GM18507 (cell line): ENCODE measurements at regions not wholly inside any gene's neighbourhood (a gene's known extent, or its start where the extent isn't known, plus 50 kb on each side); places are given as distances from the start of the nearest gene placed in this dataset.
"Not testable (repeated sequence)": the region's sequence is repeated elsewhere in the genome, so short reads cannot be mapped to it uniquely, and the experiment has no call there.

ENCODE experiments used
- DNase-seq: peaks from one replicate; pipeline ENCODE4 v3.0.0; 2011; ENCODE audit warnings: low read depth; ENCODE audit not compliant: insufficient read length; ENCODE audit errors: extremely low spot score
- FAIRE-seq: peaks from 2 replicates; lab custom pipeline; 2011; peaks lifted over from hg19 to GRCh38; lab: Jason Lieb, UNC

DNA sequence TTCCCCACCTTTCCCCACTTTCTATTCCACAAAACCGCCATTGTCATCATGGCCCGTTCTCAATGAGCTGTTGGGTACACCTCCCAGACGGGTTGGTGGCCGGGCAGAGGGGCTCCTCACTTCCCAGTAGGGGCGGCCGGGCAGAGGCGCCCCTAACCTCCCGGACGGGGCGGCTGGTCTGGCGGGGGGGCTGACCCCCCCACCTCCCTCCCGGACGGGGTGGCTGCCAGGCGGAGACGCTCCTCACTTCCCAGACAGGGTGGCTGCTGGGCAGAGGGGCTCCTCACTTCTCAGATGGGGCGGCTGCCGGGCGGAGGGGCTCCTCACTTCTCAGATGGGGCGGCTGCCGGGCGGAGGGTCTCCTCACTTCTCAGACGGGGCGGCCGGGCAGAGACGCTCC, 299.7 kb downstream of the FLRT2 start:
- FAIRE-seq, DNase-seq: not testable (repeated sequence)

DNA sequence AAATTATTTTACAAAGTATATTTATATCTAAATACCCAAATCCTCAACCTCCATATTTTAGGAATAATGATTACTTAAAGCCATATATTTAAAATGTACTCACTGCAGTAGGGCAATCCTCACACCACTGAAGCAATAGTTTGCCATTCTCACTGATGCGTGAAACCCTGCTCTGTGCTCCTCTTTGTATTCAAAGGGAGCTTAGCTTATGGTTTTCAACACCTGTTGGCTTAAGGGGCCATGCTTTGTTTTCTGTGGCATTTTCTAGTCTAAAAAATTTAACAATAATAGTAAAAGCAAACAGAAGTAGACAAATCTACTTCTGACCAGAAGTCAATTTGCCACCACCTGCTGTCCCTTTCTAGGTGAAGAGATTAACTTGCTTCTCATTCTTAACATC, 294.6 kb downstream of the FLRT2 start:
- FAIRE-seq (no peak), DNase-seq (no peak)

DNA sequence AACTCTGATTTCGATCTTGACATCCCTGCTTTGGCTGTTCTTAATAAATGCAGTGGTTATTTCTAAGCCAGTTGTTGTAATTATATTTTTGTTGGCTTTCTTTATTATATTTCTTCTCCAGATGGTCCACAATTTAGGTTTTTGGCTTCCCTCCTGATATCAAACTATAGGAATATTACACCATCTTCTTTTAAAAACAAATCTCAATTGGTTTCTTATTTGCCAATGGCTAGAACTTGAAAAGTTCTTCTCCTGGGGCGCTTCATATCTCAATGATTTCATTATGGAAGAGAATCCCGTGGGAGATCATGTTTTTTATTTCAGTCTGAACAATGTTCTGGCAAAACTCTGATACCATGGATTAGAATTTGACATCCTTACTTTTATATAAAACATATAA, 292.3 kb downstream of the FLRT2 start:
- DNase-seq (no peak), FAIRE-seq (no peak)

DNA sequence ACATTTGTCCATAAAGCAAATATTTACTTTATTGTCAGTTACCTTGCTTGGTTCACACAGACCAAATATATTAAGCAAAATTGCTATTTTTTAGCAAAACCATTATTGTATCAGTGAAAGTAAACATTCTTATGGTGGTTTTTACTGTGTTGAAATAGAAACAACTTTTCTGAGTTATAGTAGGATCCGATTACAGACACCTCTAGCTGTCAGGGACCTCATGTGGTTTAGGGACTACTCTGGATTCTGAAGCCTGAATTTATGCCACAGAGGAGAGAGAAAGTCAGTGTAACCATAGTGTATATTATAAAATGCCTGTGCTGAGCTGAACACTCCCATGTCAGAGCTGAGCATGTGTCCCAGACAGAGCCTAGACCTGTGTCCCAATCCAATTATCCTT, 287.5 kb downstream of the FLRT2 start:
- no peak for FAIRE-seq

DNA sequence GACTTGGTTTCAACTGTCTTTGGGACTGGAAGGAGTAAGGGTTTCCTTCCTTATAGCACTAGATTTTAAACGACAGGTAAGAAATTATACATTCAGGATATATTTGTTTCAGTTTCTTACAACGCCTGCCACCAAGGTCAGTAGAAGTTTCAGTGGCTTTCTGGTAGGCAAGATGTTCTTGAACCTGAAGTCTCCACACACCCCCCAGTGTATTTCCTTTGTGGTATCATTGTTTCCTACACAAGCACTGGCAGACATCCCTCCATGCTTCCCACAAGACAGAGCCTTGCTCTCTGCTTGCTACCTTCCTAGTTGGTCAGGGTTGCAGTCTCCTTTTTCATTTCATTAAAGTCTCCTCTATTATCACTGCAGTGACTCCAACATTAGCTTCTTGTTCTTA, 283.1 kb downstream of the FLRT2 start:
- FAIRE-seq = no peak
- DNase-seq = no peak

More for the DNA sequence above, 287.5 kb downstream of the FLRT2 start:
- no peak for DNase-seq

DNA sequence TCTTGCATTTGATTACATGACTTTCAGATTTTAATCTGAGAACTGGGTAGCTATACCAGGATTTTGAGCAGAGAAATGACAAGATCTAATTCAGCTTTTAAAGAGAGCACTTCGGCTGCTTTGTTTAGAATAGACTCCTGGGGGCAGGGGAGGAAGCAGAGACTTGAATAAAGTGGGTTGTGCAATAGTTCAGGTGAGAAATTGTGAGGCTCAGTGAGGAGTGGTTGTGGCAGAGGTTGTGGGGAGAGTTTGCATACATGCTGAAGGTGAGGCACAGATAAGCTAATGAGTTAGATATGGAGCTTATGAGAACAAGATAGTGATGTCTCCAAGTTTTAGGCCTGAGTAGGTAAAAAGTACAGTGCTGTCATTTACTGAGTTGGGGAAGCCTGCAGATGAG, 281.4 kb downstream of the FLRT2 start:
- DNase-seq = no peak

DNA sequence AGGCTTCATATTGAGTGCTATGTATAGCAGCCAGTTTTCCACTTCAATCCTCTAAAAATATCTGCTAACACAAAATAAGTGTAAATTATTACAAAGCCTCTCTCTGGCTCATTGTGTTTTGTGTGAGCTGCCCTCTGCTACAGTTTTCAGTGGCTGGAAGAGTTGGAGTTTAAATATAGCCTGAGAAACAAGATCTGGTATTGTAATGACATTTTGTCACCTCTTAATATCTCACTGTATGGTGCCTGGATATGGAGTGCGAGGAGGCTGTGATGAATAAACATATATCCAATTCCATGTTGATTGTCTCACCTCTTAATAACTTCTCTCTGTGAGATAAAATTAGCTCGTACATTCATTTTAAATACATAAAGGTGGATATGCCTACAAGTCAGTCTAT, 269.7 kb downstream of the FLRT2 start:
- FAIRE-seq = no peak
- no peak for DNase-seq

More for the DNA sequence above, 281.4 kb downstream of the FLRT2 start:
- no peak for FAIRE-seq

DNA sequence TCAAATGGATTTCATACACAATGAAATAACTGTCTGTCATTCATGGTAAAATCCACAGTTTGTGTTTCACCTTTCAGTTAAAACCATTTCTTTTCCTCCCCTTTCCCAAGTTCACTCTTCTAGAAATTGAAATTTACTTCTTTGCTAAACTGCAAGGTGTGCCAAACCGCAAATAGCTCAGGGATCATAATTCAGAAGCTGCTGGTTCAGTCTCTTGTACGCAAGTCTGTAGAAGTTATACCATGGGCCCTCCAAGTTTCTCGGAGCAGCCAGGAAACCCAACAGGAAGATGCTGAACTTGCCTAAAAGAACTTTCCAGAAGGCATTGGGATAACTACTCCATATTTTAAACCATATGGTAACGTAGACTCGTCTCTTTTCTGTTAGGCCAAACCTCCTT, 268.9 kb downstream of the FLRT2 start:
- DNase-seq (no peak), FAIRE-seq (no peak)

DNA sequence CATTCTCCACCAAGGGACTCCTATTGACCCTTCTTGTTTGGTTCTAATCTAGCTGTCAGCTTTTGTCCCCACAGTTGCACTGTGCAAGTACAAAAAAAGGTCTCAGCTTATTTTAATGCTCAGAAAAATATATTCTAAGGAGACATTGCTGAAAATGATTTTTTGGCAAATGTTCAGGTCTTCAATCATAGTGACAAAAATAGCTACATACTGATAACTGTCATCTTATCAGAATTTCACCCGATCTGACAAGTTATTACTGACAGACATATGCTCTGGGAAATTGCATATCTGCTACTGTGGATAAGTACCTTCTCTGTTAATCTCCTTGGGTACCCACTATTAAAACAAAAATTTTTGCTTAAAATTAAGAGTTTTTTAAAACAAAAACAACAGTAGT, 263.6 kb downstream of the FLRT2 start:
- DNase-seq (no peak), FAIRE-seq (no peak)

DNA sequence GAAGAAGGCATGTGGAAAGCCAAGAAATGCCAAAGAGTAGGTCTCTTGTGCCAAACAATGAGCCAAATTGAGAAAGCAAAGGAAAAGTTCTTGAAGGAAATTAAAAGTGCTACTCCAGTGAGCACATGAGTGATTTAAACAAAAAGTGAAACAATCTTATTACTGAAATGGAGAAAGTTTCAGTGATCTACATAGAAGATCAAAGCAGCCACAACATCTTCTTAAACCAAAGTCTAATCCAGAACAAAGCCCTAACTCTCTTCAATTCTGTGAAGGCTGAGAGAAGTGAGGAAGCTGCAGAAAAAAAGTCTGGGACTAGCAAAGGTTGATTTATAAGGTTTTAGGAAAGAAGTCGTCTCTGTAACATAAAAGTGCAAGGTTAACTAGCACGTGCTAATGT, 259.6 kb downstream of the FLRT2 start:
- DNase-seq (no peak), FAIRE-seq (no peak)

DNA sequence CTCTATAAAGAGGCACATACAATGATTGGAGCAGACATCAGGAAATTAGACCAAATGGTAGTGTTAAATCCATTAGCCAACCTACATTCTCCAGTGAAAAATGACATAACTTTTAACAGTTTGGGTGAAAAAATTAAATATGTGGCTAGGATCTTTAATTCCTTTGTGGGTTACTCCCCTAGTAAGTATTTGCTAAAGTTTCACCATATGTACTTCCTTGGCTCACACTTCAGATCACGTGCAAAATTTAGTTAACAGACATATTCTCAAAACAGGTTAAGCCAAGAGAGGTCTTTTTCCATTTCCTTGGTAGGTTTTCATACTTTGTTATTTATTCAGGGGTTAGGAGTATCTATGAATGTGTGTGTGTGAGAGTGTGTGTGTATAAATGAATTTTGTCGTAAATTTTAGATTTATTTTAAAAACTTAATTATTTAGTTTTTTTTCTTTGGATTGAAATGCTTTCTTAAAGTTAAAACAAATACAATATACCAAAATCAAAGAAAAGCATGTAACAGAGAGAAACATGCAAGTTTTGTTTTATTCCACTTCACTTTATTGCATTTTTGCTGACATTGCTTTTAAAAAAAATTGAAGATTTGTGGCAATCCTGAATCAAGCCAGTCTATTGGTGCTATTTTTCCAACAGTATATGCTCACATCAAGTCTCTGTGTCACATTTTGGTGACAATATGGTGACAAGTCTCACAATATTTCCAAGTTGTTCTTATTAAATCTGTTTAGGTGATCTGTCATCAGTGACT, 258.7 kb downstream of the FLRT2 start:
- FAIRE-seq = no peak
- DNase-seq = no peak

DNA sequence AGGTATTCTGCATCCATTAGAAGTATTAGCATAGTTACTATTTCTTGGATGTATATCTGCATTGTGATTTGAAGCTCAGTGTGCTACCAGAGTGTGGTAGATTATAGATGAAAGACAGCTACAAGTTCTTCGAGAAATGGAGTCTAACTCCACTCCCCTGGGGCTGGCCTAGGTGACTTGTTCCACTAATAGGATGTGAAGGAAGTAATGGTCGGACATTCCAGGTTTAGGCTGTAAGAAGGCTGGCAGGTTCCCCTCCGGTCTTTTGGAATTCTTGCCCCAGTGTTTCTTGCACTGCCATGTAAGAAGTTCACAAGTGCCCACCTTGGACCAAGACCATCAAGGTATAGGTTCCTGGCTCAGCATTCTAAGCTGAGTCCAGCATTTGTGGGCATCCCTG, 236.4 kb downstream of the FLRT2 start:
- FAIRE-seq = no peak

DNA sequence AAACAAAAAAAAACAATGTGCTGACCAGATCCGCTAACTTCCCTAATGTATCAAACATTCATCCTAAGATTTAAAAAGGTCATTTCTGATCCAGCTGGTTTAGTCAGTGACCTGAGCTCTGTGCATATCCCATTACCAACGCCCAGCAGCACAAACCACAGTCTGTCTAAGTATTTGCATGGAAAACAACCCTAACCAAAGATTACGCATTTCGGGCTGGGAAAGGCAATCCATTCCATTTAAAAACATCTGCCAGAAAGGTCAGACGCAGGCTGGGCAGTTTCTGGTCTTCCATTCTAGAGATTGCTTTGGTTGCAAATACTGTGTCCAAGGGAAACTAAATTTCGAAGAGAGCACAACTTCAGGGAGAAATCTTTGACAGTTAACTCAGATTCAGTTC, 234.9 kb downstream of the FLRT2 start:
- FAIRE-seq = no peak
- no peak for DNase-seq

More for the DNA sequence above, 236.4 kb downstream of the FLRT2 start:
- no peak for DNase-seq

DNA sequence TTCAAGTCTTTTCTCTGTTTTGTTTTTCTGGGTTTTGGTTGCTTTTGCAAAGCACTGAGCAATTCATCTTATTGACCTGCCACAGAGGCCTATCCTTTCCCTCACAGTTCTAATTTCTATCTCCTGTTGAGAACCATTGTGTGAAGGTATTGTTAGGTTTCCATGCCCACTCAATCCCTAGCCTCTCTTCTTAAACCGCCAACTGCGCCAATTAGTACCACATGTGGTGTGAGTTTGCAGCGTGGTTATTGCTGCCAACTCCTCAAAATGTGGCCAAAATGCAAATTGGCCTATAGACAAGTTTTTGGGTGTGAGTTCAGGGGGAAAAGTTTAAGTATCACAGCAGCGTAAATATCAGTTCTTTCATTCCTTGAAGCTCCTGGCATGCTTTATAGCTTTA, 232.6 kb downstream of the FLRT2 start:
- FAIRE-seq = no peak
- DNase-seq = no peak

DNA sequence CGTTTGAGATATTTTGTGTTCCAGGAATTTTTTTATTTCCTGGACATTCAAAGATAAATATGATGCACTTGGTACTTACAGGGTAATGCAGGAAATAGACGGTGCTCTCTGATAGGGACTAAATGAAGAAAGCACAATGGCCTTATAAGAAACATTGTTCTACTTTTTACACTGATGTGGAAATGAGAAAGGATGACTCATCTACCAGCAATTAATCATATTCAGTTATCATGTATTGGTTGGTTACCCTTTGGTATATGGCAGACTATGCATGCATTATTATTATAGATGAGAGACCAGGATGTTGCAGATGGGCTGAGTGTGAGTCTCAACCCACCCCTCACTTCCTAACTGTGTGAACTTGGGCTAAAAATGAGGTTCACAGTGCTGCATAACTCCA, 222.2 kb downstream of the FLRT2 start:
- FAIRE-seq = no peak
- no peak for DNase-seq

DNA sequence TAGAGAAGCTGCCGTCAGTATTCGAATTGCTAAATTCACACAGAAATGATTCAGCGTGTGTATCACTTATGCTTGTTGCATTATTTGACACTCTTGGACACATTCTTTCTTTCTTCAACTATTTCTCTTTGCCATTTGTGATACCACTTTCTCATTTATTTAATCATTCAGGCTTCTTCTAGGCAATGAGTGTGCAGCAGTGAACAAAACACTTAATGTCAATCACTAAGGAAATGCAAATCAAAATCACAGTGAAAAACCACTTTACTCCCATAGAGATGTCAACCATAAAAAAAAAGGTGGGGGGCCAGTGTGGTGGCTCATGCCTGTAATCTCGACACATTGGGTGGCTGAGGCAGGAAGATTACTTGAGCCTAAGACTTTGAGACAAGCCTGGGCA, 214.6 kb downstream of the FLRT2 start:
- no peak for FAIRE-seq
- DNase-seq = no peak

DNA sequence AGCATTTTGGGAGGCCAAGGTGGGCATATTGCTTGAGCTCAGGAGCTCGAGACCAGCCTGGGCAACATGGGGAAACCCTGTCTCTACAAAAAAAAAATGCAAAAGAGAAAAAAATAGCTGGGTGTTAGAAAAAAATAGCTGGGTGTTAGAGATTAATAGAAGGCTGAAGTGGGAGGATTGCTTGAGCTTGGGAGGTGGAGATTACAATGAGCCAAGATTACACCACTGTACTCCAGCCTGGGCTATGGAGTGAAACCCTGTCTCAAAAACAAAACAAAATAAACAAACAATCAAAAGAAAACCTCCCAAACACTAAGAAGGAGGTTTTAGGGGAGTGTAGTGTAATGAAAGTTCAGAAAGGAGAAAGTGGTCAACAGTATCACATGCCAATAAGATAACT, 202.1 kb downstream of the FLRT2 start:
- FAIRE-seq = no peak
- DNase-seq = no peak

DNA sequence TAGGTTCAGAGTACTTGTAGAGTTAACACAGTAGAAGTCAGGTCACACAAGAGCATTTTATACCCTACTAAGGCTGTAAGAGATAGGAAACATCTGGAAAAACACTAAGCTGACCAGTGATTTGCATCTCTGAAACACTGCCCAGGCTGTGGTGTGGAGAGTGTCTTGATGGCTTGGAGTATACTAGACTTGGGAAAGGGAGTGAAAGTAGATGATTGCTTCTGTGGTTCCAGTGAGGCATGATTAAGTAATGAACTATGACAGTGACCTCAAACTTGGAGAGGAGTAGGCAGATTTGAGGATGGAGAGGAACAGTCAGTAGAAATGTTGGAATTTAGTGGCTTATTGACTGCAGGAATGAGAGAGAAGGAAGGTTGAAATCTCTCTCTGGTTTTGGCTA, 201.2 kb downstream of the FLRT2 start:
- DNase-seq (no peak), FAIRE-seq (no peak)

DNA sequence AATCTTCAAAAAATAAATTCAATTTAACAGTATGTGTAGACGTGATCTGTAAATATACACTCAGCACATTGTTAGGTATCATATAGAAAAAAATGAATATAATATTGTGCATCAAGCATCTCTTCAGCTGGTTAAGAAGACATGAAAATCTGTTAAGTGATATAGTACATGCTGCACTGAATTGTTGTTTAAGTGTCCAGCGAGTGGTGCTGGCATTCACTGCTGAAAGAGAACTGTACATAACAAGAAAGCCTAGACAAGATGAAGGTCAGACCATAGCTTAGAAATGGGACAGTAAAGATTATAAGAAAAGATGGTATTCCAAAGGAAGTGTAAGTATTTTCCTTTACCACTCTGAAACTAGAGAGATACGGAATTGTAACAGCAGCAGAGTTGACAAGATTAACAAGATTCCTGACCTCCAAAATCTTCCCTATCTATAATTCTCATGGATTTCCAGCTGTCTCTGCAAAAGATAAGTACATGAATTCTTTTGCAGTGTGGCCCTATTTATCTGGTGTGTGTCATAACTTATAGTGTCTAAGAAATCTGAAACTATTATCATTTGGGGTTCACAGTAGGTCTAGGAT, 198.6 kb downstream of the FLRT2 start:
- DNase-seq = no peak
- no peak for FAIRE-seq

DNA sequence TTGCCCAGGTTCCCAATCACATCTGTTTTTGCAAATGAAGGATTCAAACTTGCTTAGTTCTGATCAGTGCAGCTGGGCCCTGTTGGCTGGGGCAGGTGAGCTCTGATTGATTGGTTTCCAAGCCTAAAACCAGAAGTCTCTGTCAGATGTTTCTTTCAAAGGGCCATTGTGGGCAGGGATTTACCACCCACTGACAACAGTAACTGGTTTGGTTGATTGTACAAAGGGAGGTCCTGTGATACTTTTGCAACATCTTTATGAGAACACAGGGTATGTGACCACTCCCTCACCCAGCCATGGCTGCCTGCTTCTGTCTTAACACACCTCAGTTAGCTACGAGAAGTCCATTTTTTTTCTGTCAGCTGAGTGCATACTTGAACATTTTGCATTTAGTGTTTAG, 184.1 kb downstream of the FLRT2 start:
- no peak for DNase-seq
- FAIRE-seq = no peak

DNA sequence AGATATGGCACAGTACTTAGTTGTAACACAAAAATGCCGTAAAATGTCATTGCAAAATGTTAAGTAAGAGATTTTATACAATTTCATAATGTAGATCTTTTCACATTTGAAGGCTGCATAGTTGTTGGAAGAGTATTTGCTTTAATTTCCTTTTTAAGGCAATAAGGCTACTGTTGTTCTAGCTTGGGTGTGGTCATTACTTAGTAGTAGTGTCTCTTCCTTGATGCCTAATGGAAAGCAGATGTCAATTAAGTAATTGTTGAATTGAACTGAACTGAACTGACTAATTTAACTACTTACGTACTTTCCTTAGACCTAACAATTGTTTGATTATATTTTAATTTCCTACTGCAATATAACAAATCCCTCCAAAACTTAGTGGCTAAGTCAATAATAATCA, 181.7 kb downstream of the FLRT2 start:
- FAIRE-seq (no peak), DNase-seq (no peak)
